ENCODE measurements at regions not wholly inside any gene's neighbourhood (a gene's known extent, or its start where the extent isn't known, plus 50 kb on each side); places are given as distances from the start of the nearest gene placed in this dataset.
A peak's percentile ranks its signal among the peaks of the same experiment; 100 is the strongest.

GRCh38 chr2:48122166-48122565 lies 192.3 kb upstream of the FOXN2 start:
- TF ChIP-seq CTCF (conservative IDR thresholded peaks at IDR 0.05; ENCODE audit: low read depth, low read length): no peak
- H3K4me3 ChIP-seq (ENCODE audit: low read length): no peak overlapping the region
- DNase-seq (ENCODE audit: low read depth): no peak

- no peak overlapping the region for H3K4me3 ChIP-seq (ENCODE audit: low read length)
- DNase-seq (ENCODE audit: low read depth): no peak
- no peak for TF ChIP-seq CTCF (conservative IDR thresholded peaks at IDR 0.05; ENCODE audit: low read depth, low read length)
These were observed 189.9 kb upstream of the FOXN2 start for GRCh38 chr2:48124592-48124991.

GRCh38 chr2:48126162-48126561 lies 188.3 kb upstream of the FOXN2 start:
- no peak for TF ChIP-seq CTCF (conservative IDR thresholded peaks at IDR 0.05; ENCODE audit: low read depth, low read length)

GRCh38 chr2:48127612-48128191 lies 186.8 kb upstream of the FOXN2 start:
- no peak for TF ChIP-seq CTCF (conservative IDR thresholded peaks at IDR 0.05; ENCODE audit: low read depth, low read length)
- no peak overlapping the region for H3K4me3 ChIP-seq (ENCODE audit: low read length)
- no peak for DNase-seq (ENCODE audit: low read depth)

More at GRCh38 chr2:48126162-48126561, 188.3 kb upstream of the FOXN2 start:
- DNase-seq (ENCODE audit: low read depth): no peak
- no peak overlapping the region for H3K4me3 ChIP-seq (ENCODE audit: low read length)

- no peak overlapping the region for H3K4me3 ChIP-seq (ENCODE audit: low read length)
- DNase-seq (ENCODE audit: low read depth): no peak
- TF ChIP-seq CTCF (conservative IDR thresholded peaks at IDR 0.05; ENCODE audit: low read depth, low read length): no peak
These were observed 185.1 kb upstream of the FOXN2 start for GRCh38 chr2:48129293-48129950.

- no peak overlapping the region for H3K4me3 ChIP-seq (ENCODE audit: low read length)
- DNase-seq (ENCODE audit: low read depth): peak; percentile 82
- TF ChIP-seq CTCF (conservative IDR thresholded peaks at IDR 0.05; ENCODE audit: low read depth, low read length): no peak
These were observed 182.8 kb upstream of the FOXN2 start for GRCh38 chr2:48131539-48132270.

Measured in retinal pigment epithelial cell (primary cell).